ENCODE measurements at regions not wholly inside any gene's neighbourhood (a gene's known extent, or its start where the extent isn't known, plus 50 kb on each side); places are given as distances from the start of the nearest gene placed in this dataset.

DNA sequence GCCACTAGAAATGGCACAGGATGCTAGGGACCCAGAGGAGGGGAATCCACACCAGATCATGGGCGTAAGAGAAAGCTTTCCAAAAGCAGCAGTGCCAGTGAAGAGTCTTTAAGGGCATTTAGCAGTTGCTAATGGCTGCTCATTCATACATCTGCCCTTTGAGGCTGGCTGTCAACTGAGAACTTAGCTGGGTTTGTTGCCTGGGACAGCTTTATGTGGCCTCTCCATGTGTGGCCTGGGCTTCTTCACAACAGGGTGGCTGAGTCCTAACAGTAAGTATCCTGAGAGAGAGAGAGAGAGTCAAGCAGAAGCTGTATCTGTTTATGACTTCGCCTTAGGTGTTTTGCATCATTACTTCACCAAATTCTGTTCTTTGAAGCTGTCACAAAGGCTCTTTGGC lies 286.1 kb upstream of the KCNJ16 start:
- TF ChIP-seq CTCF (IDR thresholded peaks at IDR 0.05) (no peak), EP300 (IDR thresholded peaks at IDR 0.05) (no peak), POLR2A (IDR thresholded peaks at IDR 0.05) (no peak)

Data from gastroesophageal sphincter (tissue), 3 donors.